Muscle of back (tissue), 3 donors: ENCODE measurements at regions not wholly inside any gene's neighbourhood (a gene's known extent, or its start where the extent isn't known, plus 50 kb on each side); places are given as distances from the start of the nearest gene placed in this dataset.
A peak's percentile ranks its signal among the peaks of the same experiment; 100 is the strongest.

Source experiments
- DNase-seq, 3 donors: peaks; one replicate each; pipeline versions ENCODE4 v3.0.0 to v3.0.0-alpha.2; 2013

DNA sequence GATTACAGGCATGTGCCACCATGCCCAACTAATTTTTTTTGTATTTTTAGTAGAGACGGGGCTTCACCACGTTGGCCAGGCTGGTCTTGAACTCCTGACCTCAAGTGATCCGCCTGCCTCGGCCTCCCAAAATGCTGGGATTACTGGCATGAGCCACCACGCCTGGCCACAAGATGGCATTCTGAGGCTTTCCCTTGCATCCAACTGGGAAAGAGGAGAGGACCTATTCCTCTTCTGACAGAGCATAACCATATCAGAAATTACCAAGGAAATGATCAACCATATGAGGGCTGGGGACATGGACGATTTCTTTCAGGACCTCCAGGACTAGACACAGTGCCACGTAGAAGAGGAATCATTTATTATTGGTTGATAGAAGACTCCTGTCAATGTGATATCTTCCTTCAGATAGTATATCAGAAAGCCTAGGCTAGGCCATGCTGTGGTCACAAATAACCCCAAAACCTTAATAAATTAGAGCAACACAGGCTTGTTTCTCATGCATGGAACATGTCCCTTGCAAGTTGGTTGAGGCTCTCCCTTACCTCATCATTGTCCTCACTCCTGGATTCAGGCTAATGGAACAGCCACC is 372.3 kb upstream of the IL12A start:
- DNase-seq: no peak

- DNase-seq: peak in 1 of 3 donors; percentile 43
These were observed 369.2 kb upstream of the IL12A start for GRCh38 chr3:159619341-159619885.

- no peak for DNase-seq
These were observed 368.4 kb upstream of the IL12A start for GRCh38 chr3:159620281-159620680.

GRCh38 chr3:159620873-159621272 is 367.8 kb upstream of the IL12A start:
- DNase-seq: peak in 1 of 3 donors; percentile 55

DNA sequence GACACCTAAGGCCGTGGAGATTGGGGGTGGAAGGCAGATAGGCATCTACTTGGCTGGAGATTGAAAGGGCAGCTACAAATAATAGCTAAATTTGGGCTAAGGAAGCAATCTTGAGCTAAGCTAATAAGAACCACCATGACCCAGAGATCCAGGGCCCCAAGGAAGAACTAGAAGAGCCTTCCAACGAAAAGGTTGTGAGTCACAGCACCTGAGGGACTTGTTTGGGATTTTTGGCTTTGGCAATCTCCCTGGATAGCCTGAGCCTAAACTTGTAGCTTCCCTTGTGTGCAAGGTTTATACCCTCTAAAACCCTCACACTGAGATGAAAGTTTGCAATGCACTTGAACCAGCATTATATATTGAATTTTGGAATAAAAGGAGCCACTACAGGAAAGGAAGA is 364.0 kb upstream of the IL12A start:
- no peak for DNase-seq

GRCh38 chr3:159625594-159625993 is 363.0 kb upstream of the IL12A start:
- no peak for DNase-seq

DNA sequence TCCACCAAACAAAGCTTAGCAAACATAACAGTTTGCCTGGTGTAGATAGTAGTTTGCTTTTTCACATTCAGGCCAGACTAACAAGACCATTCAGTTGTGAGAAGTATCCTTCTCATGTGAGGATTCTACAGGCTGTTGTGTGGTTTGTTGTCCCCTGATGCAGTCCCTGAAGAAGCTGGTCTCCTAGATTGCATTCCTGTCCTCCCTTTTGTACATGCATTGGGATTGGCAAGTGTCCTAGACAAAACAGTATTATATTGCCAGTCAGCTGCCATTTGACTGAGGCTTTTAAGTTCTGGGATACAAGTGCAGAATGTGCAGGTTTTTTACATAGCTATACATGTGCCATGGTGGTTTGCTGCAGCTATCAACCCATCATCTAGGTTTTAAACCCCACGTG is 362.0 kb upstream of the IL12A start:
- DNase-seq: no peak

GRCh38 chr3:159627229-159627628 is 361.4 kb upstream of the IL12A start:
- no peak for DNase-seq

- DNase-seq: no peak
These were observed 361.0 kb upstream of the IL12A start for GRCh38 chr3:159627634-159628033.

- DNase-seq: no peak
These were observed 359.1 kb upstream of the IL12A start for GRCh38 chr3:159629329-159630084.

GRCh38 chr3:159631226-159631625 is 357.4 kb upstream of the IL12A start:
- DNase-seq: no peak

DNA sequence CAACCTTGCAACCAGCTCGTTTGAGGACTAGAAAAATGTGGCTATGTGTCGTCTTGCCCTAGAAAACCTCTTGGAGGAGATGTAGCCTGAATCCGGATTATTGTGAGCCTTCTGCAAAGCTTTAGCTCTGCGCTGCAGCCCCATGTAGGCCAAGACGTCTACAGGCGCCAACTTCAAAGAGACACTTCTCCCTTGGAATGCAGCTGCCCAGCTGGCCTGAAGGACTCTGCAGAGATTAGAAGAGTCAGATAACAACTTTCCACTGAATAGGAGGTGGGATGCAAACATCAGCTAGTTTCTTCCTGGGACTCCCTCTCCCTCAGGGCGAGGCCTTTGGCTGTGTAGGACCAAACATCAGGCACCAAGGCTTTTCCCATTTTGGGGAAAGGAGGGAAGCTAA is 356.5 kb upstream of the IL12A start:
- no peak for DNase-seq

DNA sequence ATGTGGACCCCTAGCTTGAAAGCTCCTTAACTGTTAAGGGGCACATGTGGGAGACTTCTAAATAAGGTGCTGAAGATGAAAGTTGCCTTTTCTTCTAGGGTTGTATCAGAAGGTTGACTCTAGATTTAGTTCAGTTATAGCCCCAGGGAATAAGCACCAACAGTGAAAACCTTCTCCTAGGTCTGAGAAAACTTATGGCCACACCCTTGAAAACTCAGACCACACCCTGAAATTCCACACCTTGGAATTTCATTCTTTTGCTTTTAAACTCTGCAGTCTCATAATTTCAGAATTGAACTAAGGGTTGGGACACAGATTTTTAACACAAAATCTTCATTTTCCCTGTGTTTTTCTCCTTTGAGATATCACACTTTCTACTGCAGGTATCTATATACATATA is 355.8 kb upstream of the IL12A start:
- no peak for DNase-seq

- peak in 1 of 3 donors; percentile 53 for DNase-seq
These were observed 354.2 kb upstream of the IL12A start for GRCh38 chr3:159634483-159634882.

DNA sequence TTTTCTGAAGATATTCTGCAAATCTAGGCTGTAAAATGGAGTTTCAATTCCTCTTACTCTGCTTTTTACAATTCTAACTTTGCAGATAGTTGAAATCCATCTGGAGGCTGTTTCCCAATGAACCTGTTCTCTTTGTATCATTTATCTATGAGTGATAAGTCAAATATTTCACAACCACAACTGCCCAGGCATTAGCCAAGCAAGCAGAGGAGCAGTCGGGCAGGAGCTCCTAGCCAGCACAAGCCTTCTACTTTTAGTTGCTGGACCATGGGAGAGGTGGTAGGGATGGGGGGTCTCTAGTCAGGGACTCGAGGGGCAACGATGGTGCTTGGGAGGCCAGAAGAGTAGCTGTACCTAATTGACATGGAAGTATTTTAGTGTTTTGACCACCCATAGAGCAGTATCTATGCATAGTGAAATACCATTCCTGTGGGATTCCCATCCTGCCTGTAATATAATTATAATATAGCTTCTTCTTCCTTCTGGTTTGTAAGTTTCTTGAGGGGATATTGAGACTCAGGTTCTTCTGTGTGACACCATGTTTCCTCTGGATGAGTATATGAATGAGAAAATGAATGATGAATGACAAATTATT is 353.5 kb upstream of the IL12A start:
- no peak for DNase-seq

DNA sequence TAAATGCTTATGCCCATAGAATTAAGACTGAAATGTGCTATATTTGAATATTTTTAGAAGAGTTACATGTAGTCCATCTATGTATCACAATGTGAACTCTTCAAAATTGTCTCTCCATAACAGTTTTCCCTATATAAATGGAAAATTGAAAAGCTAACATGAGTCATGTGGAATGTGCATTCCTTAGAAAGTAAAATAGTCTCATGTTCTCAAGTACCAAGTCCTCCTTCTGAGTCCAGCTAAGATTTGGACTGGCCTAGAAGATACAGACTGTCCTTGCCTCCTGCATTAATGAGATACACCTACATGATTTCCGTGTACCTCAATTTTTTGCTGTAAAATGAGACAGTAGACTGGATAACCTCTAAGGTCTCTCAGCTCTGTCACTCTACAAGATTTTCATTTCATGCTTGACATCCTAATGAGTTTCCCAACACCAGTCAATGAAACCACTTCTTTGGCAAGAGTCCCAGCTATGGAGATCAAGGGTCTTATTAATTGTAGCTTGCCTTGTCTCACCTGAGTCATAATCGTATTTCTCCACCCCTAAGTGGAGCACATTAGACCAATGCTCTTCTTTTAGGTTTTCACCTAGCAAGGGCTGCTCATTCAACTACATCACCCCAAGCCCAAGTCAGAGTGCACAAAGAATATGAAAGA is 350.6 kb upstream of the IL12A start:
- DNase-seq: peak in 1 of 3 donors; percentile 45

DNA sequence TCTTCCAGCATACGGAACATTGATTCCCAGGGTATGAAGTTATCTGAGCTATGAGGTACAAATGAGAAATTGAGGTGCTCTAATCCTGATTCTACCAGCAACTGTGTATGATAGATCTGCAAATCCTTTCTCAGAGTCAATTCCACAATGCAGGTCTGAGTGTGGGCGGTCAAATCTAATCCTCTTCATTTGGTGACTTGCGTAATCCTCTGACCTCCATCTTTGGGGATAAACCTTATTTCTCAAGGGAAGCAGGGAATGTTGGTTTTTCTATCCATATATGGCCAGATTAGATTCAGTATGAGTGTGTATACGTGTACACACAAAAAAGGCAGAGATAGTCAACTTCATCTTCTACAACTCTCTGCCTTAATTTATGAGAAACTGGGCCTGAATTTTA is 348.4 kb upstream of the IL12A start:
- no peak for DNase-seq

GRCh38 chr3:159643406-159643805 is 345.2 kb upstream of the IL12A start:
- DNase-seq: no peak

DNA sequence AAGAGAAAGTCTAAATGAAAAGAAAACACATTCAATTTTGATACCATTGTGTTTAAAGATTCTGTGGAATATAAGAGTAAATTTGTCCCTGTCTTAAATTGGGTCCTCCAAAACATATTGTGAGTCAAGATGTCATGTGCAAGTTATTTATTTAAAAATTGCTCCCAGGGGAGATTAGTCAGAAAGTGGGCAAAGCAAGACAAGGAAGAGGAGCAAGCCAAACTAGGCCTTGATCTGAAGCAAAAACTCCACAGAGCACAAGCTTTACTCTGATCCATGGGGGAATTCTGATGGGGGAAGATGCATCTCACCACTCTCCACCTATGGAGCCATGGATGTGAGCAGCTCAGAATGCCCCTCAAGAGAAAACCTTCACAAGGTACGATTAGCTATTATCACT is 342.8 kb upstream of the IL12A start:
- peak in 1 of 3 donors; percentile 47 for DNase-seq

DNA sequence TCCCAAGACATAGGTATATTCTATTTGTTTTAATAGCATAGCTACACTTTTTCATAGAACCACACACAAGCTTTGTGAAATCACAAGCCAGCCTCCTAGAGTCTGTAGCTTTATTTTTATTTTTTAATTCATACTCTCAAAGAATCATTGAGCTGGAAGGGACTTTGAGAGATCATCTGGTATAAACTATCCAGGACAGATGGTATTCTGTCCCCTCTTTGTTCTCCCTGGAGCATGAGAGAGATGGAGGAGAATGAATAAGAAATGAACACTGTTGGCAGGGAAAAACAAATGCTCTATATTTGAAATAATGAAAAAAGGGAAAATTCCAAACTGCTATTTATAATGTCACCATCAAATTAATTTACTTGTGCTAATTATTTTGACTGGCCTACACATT is 338.7 kb upstream of the IL12A start:
- no peak for DNase-seq

DNA sequence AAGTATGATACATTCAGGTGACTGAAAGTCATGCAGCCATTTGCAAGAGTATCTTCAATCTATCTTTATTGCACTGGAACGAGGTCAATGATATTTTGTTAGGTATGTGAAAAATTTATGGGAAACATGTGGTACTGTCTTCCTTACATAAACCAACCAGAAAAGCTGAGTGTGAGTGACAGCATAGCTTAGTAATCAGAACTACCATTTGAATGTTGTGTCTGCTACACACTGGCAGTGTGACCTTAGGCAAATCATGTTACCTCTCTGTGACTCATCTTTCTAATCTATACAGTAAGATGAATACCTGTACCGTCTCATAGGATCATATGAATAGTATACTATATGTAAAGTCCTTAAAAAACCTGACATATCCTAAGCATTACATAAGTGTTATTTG is 337.9 kb upstream of the IL12A start:
- no peak for DNase-seq

GRCh38 chr3:159652452-159652851 is 336.2 kb upstream of the IL12A start:
- no peak for DNase-seq
